GM18909 (cell line): ENCODE measurements at regions not wholly inside any gene's neighbourhood (a gene's known extent, or its start where the extent isn't known, plus 50 kb on each side); places are given as distances from the start of the nearest gene placed in this dataset.
"Not testable (repeated sequence)": the region's sequence is repeated elsewhere in the genome, so short reads cannot be mapped to it uniquely, and the experiment has no call there.

ENCODE experiments used
- ATAC-seq: cut with Tn5 transposase; IDR thresholded peaks from one replicate; pipeline ENCODE4 v1.9.1; 2021; ENCODE audit warnings: mild to moderate bottlenecking; ENCODE audit not compliant: unreplicated experiment, poor library complexity

- ATAC-seq: no peak
These were observed 51.3 kb upstream of the CADPS start for GRCh38 chr3:62926494-62926893.

GRCh38 chr3:62928256-62928655, 53.0 kb upstream of the CADPS start:
- ATAC-seq: no peak

- ATAC-seq: no peak
These were observed 54.6 kb upstream of the CADPS start for GRCh38 chr3:62929771-62930170.

- no peak for ATAC-seq
These were observed 60.6 kb upstream of the CADPS start for GRCh38 chr3:62935793-62936192.

GRCh38 chr3:62936626-62937254, 61.5 kb upstream of the CADPS start:
- ATAC-seq: no peak

GRCh38 chr3:62938583-62938982, 63.4 kb upstream of the CADPS start:
- ATAC-seq: no peak

GRCh38 chr3:62939707-62940106, 64.5 kb upstream of the CADPS start:
- no peak for ATAC-seq

- ATAC-seq: no peak
These were observed 65.8 kb upstream of the CADPS start for GRCh38 chr3:62940771-62941563.

- no peak for ATAC-seq
These were observed 67.0 kb upstream of the CADPS start for GRCh38 chr3:62942227-62942626.

GRCh38 chr3:62942764-62943163, 67.5 kb upstream of the CADPS start:
- no peak for ATAC-seq

GRCh38 chr3:62948921-62949320, 73.7 kb upstream of the CADPS start:
- ATAC-seq: no peak

- ATAC-seq: no peak
These were observed 75.0 kb upstream of the CADPS start for GRCh38 chr3:62950210-62950609.

GRCh38 chr3:62951037-62951613, 75.9 kb upstream of the CADPS start:
- ATAC-seq: no peak

GRCh38 chr3:62951880-62952279, 76.7 kb upstream of the CADPS start:
- not testable (repeated sequence) for ATAC-seq

GRCh38 chr3:62954580-62954979, 79.4 kb upstream of the CADPS start:
- peak; percentile 82 for ATAC-seq

GRCh38 chr3:62955126-62955525, 79.9 kb upstream of the CADPS start:
- ATAC-seq: no peak

- ATAC-seq: no peak
These were observed 81.2 kb upstream of the CADPS start for GRCh38 chr3:62956411-62956810.

GRCh38 chr3:62961874-62962556, 86.8 kb upstream of the CADPS start:
- ATAC-seq: no peak

GRCh38 chr3:62962714-62963113, 87.5 kb upstream of the CADPS start:
- ATAC-seq: no peak

GRCh38 chr3:62965311-62965710, 90.1 kb upstream of the CADPS start:
- no peak for ATAC-seq

- no peak for ATAC-seq
These were observed 92.9 kb upstream of the CADPS start for GRCh38 chr3:62968128-62968527.
